GM12875 (cell line): ENCODE measurements at regions not wholly inside any gene's neighbourhood (a gene's known extent, or its start where the extent isn't known, plus 50 kb on each side); places are given as distances from the start of the nearest gene placed in this dataset.

Source experiments
- H3K4me3 ChIP-seq: one replicate; pipeline ENCODE4 v1.5.1; 2011; ENCODE audit warnings: low read depth, low read length, control low read depth
- CTCF ChIP-seq: IDR thresholded peaks from 2 replicates; pipeline ENCODE4 v1.5.1; 2011; ENCODE audit warnings: low read depth, mild to moderate bottlenecking, control low read depth, inconsistent platforms, low read length, moderate library complexity, borderline replicate concordance; ENCODE audit not compliant: insufficient read depth

- no peak for TF ChIP-seq CTCF
- no peak overlapping the region for H3K4me3 ChIP-seq
Measured at GRCh38 chr4:57658673-57659072, 548.5 kb upstream of the IGFBP7 start.

- no peak overlapping the region for H3K4me3 ChIP-seq
- no peak for TF ChIP-seq CTCF
Measured at GRCh38 chr4:57658188-57658587, 548.0 kb upstream of the IGFBP7 start.

- TF ChIP-seq CTCF: no peak
- no peak overlapping the region for H3K4me3 ChIP-seq
Measured at GRCh38 chr4:57655342-57655741, 545.2 kb upstream of the IGFBP7 start.

GRCh38 chr4:57652779-57653178, 542.6 kb upstream of the IGFBP7 start:
- no peak overlapping the region for H3K4me3 ChIP-seq
- TF ChIP-seq CTCF: no peak

GRCh38 chr4:57640391-57641100, 530.4 kb upstream of the IGFBP7 start:
- no peak overlapping the region for H3K4me3 ChIP-seq

GRCh38 chr4:57639561-57640382, 529.6 kb upstream of the IGFBP7 start:
- TF ChIP-seq CTCF: no peak
- H3K4me3 ChIP-seq: no peak overlapping the region

More at GRCh38 chr4:57640391-57641100, 530.4 kb upstream of the IGFBP7 start:
- no peak for TF ChIP-seq CTCF
